ENCODE measurements at regions not wholly inside any gene's neighbourhood (a gene's known extent, or its start where the extent isn't known, plus 50 kb on each side); places are given as distances from the start of the nearest gene placed in this dataset.
"Not testable (repeated sequence)": the region's sequence is repeated elsewhere in the genome, so short reads cannot be mapped to it uniquely, and the experiment has no call there.

DNA sequence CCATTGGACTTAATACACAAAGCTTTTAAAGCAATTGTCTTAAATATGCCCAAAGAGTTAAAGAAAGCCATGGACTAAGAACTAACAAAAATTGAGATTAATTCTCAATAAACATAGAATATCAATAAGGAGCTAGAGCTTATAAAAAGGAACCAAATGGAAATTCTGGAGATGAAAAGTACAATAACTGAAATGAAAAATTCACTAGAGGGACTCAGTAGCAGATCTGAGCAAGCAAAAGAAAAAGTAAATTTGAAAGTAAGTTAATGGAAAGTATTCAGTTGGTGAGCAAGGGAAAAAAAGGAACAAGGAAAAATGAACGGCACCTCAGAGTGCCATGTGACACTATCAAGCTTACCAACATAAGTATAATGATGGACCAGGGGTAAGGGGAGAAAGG lies 209.8 kb downstream of the FZD1 start:
- no peak for DNase-seq
- Histone ChIP-seq H3K27me3 (no peaks in the 10 kb centered on the region), H3K27ac (no peak overlapping the region), H3K36me3 (no peaks in the 10 kb centered on the region), H3K4me3 (no peak overlapping the region), H3K9me3 (peaks cover 0 to 19% (median 15%) of the 10 kb centered on the region in 4 donors), H3K4me1 (no peaks in the 10 kb centered on the region)
- no peak for TF ChIP-seq POLR2AphosphoS5 (IDR thresholded peaks at IDR 0.05)
- TF ChIP-seq, protein P1, sequence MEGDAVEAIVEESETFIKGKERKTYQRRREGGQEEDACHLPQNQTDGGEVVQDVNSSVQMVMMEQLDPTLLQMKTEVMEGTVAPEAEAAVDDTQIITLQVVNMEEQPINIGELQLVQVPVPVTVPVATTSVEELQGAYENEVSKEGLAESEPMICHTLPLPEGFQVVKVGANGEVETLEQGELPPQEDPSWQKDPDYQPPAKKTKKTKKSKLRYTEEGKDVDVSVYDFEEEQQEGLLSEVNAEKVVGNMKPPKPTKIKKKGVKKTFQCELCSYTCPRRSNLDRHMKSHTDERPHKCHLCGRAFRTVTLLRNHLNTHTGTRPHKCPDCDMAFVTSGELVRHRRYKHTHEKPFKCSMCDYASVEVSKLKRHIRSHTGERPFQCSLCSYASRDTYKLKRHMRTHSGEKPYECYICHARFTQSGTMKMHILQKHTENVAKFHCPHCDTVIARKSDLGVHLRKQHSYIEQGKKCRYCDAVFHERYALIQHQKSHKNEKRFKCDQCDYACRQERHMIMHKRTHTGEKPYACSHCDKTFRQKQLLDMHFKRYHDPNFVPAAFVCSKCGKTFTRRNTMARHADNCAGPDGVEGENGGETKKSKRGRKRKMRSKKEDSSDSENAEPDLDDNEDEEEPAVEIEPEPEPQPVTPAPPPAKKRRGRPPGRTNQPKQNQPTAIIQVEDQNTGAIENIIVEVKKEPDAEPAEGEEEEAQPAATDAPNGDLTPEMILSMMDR (IDR thresholded peaks at IDR 0.05): no peak
- no peak for TF ChIP-seq EP300 (IDR thresholded peaks at IDR 0.05)
- no peak for TF ChIP-seq POLR2A (IDR thresholded peaks at IDR 0.05)
- intact Hi-C loops (cut with DNase I; ENCODE audit: low total_unique reads): no loop called here
- WGBS, 5 donors: 80 to 100% (median 93%) methylated on average over 1 of the region's 1 CpG

GRCh38 chr7:91480470-91480869 lies 216.2 kb downstream of the FZD1 start:
- H3K4me3 ChIP-seq; H3K27ac ChIP-seq; H3K27me3 ChIP-seq; intact Hi-C loops (cut with DNase I; ENCODE audit: low total_unique reads); H3K36me3 ChIP-seq; H3K4me1 ChIP-seq; DNase-seq; H3K9me3 ChIP-seq: not testable (repeated sequence)
- WGBS, 5 donors: 87 to 93% (median 89%) methylated on average over 5 of the region's 5 CpGs

- no peaks in the 10 kb centered on the region for H3K27me3 ChIP-seq
- intact Hi-C loops (cut with DNase I; ENCODE audit: low total_unique reads): no loop called here
- no peak for TF ChIP-seq POLR2AphosphoS5 (IDR thresholded peaks at IDR 0.05)
Measured at GRCh38 chr7:91491868-91492267, 227.6 kb downstream of the FZD1 start.

GRCh38 chr7:91492317-91492716 lies 228.1 kb downstream of the FZD1 start:
- no peaks in the 10 kb centered on the region for H3K27me3 ChIP-seq
- H3K9me3 ChIP-seq: peaks cover 0 to 12% (median 2%) of the 10 kb centered on the region in 4 donors
- H3K4me3 ChIP-seq: no peak overlapping the region
- no peak for TF ChIP-seq POLR2AphosphoS5 (IDR thresholded peaks at IDR 0.05)
- no peak for TF ChIP-seq EP300 (IDR thresholded peaks at IDR 0.05)
- TF ChIP-seq POLR2A (IDR thresholded peaks at IDR 0.05): no peak
- TF ChIP-seq, protein P1 (IDR thresholded peaks at IDR 0.05): no peak
- DNase-seq: no peak
- H3K27ac ChIP-seq: no peak overlapping the region
- 93 to 97% (median 95%) methylated on average over 2 of the region's 2 CpGs for WGBS, 5 donors
- no peaks in the 10 kb centered on the region for H3K36me3 ChIP-seq
- H3K4me1 ChIP-seq: no peaks in the 10 kb centered on the region
- intact Hi-C loops (cut with DNase I; ENCODE audit: low total_unique reads): no loop called here

More at GRCh38 chr7:91491868-91492267, 227.6 kb downstream of the FZD1 start:
- Histone ChIP-seq H3K36me3 (no peaks in the 10 kb centered on the region), H3K4me3 (no peak overlapping the region), H3K9me3 (peaks cover 0 to 9% (median 2%) of the 10 kb centered on the region in 4 donors), H3K27ac (no peak overlapping the region), H3K4me1 (no peaks in the 10 kb centered on the region)
- no peak for DNase-seq

DNA sequence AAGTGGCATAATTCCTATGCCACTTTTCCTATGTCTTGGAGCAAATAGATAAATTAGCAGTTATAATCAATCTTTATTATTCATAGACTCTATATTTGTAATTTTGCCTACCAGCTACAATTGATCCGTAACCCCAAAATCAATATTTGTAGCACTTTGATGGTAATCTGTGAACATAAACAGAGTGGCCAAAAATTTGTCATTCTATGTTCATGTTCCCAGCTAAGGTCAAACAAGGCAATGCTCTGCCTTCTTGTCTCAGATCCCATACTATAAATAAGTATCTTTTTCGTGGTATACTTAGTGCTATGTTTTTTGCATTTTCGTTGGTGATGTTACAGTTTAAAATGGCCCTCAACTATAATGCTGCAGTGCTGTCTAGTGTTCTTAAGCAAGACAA lies 228.5 kb downstream of the FZD1 start:
- Histone ChIP-seq H3K9me3 (peaks cover 0 to 13% (median 2%) of the 10 kb centered on the region in 4 donors), H3K27me3 (no peaks in the 10 kb centered on the region), H3K4me3 (no peak overlapping the region), H3K4me1 (no peaks in the 10 kb centered on the region), H3K36me3 (no peaks in the 10 kb centered on the region), H3K27ac (no peak overlapping the region)
- 63 to 80% (median 73%) methylated on average over 3 of the region's 3 CpGs for WGBS, 5 donors
- DNase-seq: no peak
- intact Hi-C loops (cut with DNase I; ENCODE audit: low total_unique reads): no loop called here
- TF ChIP-seq, protein P1 (IDR thresholded peaks at IDR 0.05): no peak
- TF ChIP-seq POLR2AphosphoS5 (IDR thresholded peaks at IDR 0.05) (no peak), EP300 (IDR thresholded peaks at IDR 0.05) (no peak), POLR2A (IDR thresholded peaks at IDR 0.05) (no peak)

Measured in stomach (tissue), 8 donors.